Keratinocyte (primary cell): ENCODE measurements at regions not wholly inside any gene's neighbourhood (a gene's known extent, or its start where the extent isn't known, plus 50 kb on each side); places are given as distances from the start of the nearest gene placed in this dataset.
"Not testable (repeated sequence)": the region's sequence is repeated elsewhere in the genome, so short reads cannot be mapped to it uniquely, and the experiment has no call there.

Experiments used
- DNase-seq: peaks from one replicate; pipeline ENCODE4 v3.0.0-alpha.2; 2011; ENCODE audit warnings: low read depth, missing footprints, low spot score
- FAIRE-seq: peaks from 2 replicates; lab custom pipeline; 2011; peaks lifted over from hg19 to GRCh38; lab: Jason Lieb, UNC
- H2AFZ ChIP-seq: 2 replicates; pipeline ENCODE4 v1.6.0; 2012; ENCODE audit warnings: low read length, control low read depth, inconsistent platforms; ENCODE audit not compliant: control insufficient read depth
- H3K27ac ChIP-seq: 2 replicates; pipeline ENCODE4 v1.5.1; 2011; ENCODE audit warnings: low read length; ENCODE audit not compliant: control insufficient read depth, insufficient read depth
- H3K27me3 ChIP-seq: 3 replicates; pipeline ENCODE4 v1.6.0; 2011; ENCODE audit warnings: low read length; ENCODE audit not compliant: control insufficient read depth, insufficient read depth; ENCODE audit errors: extremely low read depth
- H3K36me3 ChIP-seq, 2 experiments: 2 replicates in 1 of 2; 3 replicates in 1 of 2; pipeline ENCODE4 v1.5.1; 2011; ENCODE audit warnings: low read length in 2 of 2, mild to moderate bottlenecking in 1 of 2; ENCODE audit not compliant: control insufficient read depth in 2 of 2, insufficient read depth in 2 of 2; ENCODE audit errors: extremely low read depth in 1 of 2
- H3K4me1 ChIP-seq: 3 replicates; pipeline ENCODE4 v1.5.1; 2011; ENCODE audit warnings: low read length; ENCODE audit not compliant: control insufficient read depth, insufficient read depth; ENCODE audit errors: extremely low read depth
- H3K4me2 ChIP-seq: 3 replicates; pipeline ENCODE4 v1.6.0; 2011; ENCODE audit warnings: low read depth, low read length; ENCODE audit not compliant: control insufficient read depth, insufficient read depth; ENCODE audit errors: extremely low read depth
- H3K4me3 ChIP-seq, 3 experiments: fragments of 200-600 bp in 1 of 3; sonication (generic) in 1 of 3; 2 replicates in 2 of 3; 3 replicates in 1 of 3; pipeline ENCODE4 v1.5.1; 2011 to 2016; ENCODE audit warnings: low read length in 3 of 3, mild to moderate bottlenecking in 3 of 3, control low read depth in 2 of 3, inconsistent platforms in 1 of 3, low read depth in 1 of 3, mixed read lengths in 1 of 3, mixed run types in 1 of 3, moderate library complexity in 1 of 3; ENCODE audit not compliant: control insufficient read depth in 2 of 3, insufficient read depth in 2 of 3; ENCODE audit errors: extremely low read depth in 1 of 3
- H3K79me2 ChIP-seq: 2 replicates; pipeline ENCODE4 v1.6.0; 2012; ENCODE audit warnings: low read length; ENCODE audit not compliant: control insufficient read depth, insufficient read depth
- H3K9ac ChIP-seq: 3 replicates; pipeline ENCODE4 v1.6.0; 2011; ENCODE audit warnings: low read length; ENCODE audit not compliant: control insufficient read depth, insufficient read depth; ENCODE audit errors: extremely low read depth
- H3K9me1 ChIP-seq: 3 replicates; pipeline ENCODE4 v1.6.0; 2011; ENCODE audit warnings: low read length; ENCODE audit not compliant: control insufficient read depth, insufficient read depth; ENCODE audit errors: extremely low read depth
- H3K9me3 ChIP-seq: 2 replicates; pipeline ENCODE4 v1.5.1; 2012; ENCODE audit warnings: low read depth, low read length; ENCODE audit not compliant: control insufficient read depth
- H4K20me1 ChIP-seq: 3 replicates; pipeline ENCODE4 v1.6.0; 2011; ENCODE audit warnings: low read length; ENCODE audit not compliant: control insufficient read depth, insufficient read depth; ENCODE audit errors: extremely low read depth
- CTCF ChIP-seq, 3 experiments: IDR thresholded peaks in 1 of 3; conservative IDR thresholded peaks in 1 of 3; optimal IDR thresholded peaks in 1 of 3; 2 replicates in 2 of 3; 3 replicates in 1 of 3; pipeline versions ENCODE3 to v1.5.1; 2011; ENCODE audit warnings: low read length in 3 of 3, mild to moderate bottlenecking in 3 of 3, moderate library complexity in 2 of 3, control low read depth in 1 of 3, inconsistent platforms in 1 of 3; ENCODE audit not compliant: insufficient read depth in 2 of 3; ENCODE audit errors: extremely low read depth in 1 of 3
- EZH2 ChIP-seq: IDR thresholded peaks from one replicate; pipeline ENCODE4 v1.6.1; 2012; ENCODE audit warnings: inconsistent platforms, mild to moderate bottlenecking, low read length, moderate library complexity
- dilution Hi-C: fragments of 300-500 bp; cut with MboI; formaldehyde crosslinking; loops from one replicate; pipeline ENCODE4 v1.7.0; 2020; ENCODE audit warnings: low sequenced_read_pairs; ENCODE audit not compliant: extremely low pct_ligation_motif_present

GRCh38 chr9:42269171-42269570, 85.7 kb downstream of the SPATA31A6 start:
- FAIRE-seq, H3K27ac ChIP-seq, dilution Hi-C loops, H4K20me1 ChIP-seq, H3K79me2 ChIP-seq, H3K9me3 ChIP-seq, H3K9me1 ChIP-seq, H3K36me3 ChIP-seq, H3K4me3 ChIP-seq, DNase-seq, H3K4me1 ChIP-seq, H3K9ac ChIP-seq, H2AFZ ChIP-seq, H3K4me2 ChIP-seq, H3K27me3 ChIP-seq: not testable (repeated sequence)

- H3K36me3 ChIP-seq, H3K79me2 ChIP-seq, H3K9ac ChIP-seq, H3K4me3 ChIP-seq, H4K20me1 ChIP-seq, FAIRE-seq, H3K4me2 ChIP-seq, dilution Hi-C loops, H2AFZ ChIP-seq, H3K27me3 ChIP-seq, H3K9me3 ChIP-seq, H3K9me1 ChIP-seq, H3K27ac ChIP-seq, H3K4me1 ChIP-seq, DNase-seq: not testable (repeated sequence)
Measured at GRCh38 chr9:42273191-42273590, 89.7 kb downstream of the SPATA31A6 start.

- Histone ChIP-seq H3K9me1 (no peaks in the 10 kb centered on the region), H3K36me3 (no peaks in the 10 kb centered on the region), H3K4me1 (no peaks in the 10 kb centered on the region), H3K4me3 (no peak overlapping the region), H3K4me2 (no peak overlapping the region), H3K79me2 (no peaks in the 10 kb centered on the region), H3K27ac (no peak overlapping the region), H4K20me1 (no peaks in the 10 kb centered on the region), H3K9ac (no peak overlapping the region), H2AFZ (no peak overlapping the region), H3K27me3 (no peaks in the 10 kb centered on the region), H3K9me3 (no peaks in the 10 kb centered on the region)
- DNase-seq (no peak), FAIRE-seq (no peak)
- dilution Hi-C loops, result no loop called here
- TF ChIP-seq EZH2 (no peak), CTCF (optimal IDR thresholded peaks at IDR 0.05 in 1 of 3, IDR thresholded peaks at IDR 0.05 in 1 of 3, conservative IDR thresholded peaks at IDR 0.05 in 1 of 3; ENCODE audit: extremely low read depth in 1 of 3, insufficient read depth in 2 of 3, low read length in 3 of 3) (no peak)
Measured at GRCh38 chr9:42275141-42275540, 91.7 kb downstream of the SPATA31A6 start.

- H3K9ac ChIP-seq, H3K27me3 ChIP-seq, dilution Hi-C loops, H3K4me3 ChIP-seq, H4K20me1 ChIP-seq, FAIRE-seq, H3K4me2 ChIP-seq, H3K9me3 ChIP-seq, H3K36me3 ChIP-seq, DNase-seq, H3K79me2 ChIP-seq, H3K27ac ChIP-seq, H3K9me1 ChIP-seq, H3K4me1 ChIP-seq, H2AFZ ChIP-seq: not testable (repeated sequence)
Measured at GRCh38 chr9:42282531-42283178, 99.2 kb downstream of the SPATA31A6 start.
